Glomerular visceral epithelial cell (primary cell): ENCODE measurements at regions not wholly inside any gene's neighbourhood (a gene's known extent, or its start where the extent isn't known, plus 50 kb on each side); places are given as distances from the start of the nearest gene placed in this dataset.

ENCODE experiments used
- DNase-seq: peaks from one replicate; pipeline ENCODE4 v3.0.0-alpha.2; 2016; ENCODE audit errors: extremely low spot score

GRCh38 chr9:1201901-1202300 is 151.7 kb downstream of the DMRT2 start:
- no peak for DNase-seq

GRCh38 chr9:1202512-1203280 is 152.5 kb downstream of the DMRT2 start:
- DNase-seq = no peak

- DNase-seq = no peak
These were observed 157.5 kb downstream of the DMRT2 start for GRCh38 chr9:1207686-1208085.

- no peak for DNase-seq
These were observed 158.0 kb downstream of the DMRT2 start for GRCh38 chr9:1208157-1208556.

GRCh38 chr9:1210954-1211353 is 160.8 kb downstream of the DMRT2 start:
- no peak for DNase-seq

- DNase-seq = no peak
These were observed 166.4 kb downstream of the DMRT2 start for GRCh38 chr9:1216532-1216931.

- no peak for DNase-seq
These were observed 166.9 kb downstream of the DMRT2 start for GRCh38 chr9:1217076-1217475.

- no peak for DNase-seq
These were observed 169.1 kb downstream of the DMRT2 start for GRCh38 chr9:1219284-1219683.

- no peak for DNase-seq
These were observed 171.1 kb downstream of the DMRT2 start for GRCh38 chr9:1221298-1221697.

- no peak for DNase-seq
These were observed 172.4 kb downstream of the DMRT2 start for GRCh38 chr9:1222511-1222910.

GRCh38 chr9:1231998-1232919 is 182.1 kb downstream of the DMRT2 start:
- DNase-seq = no peak

- DNase-seq = no peak
These were observed 183.4 kb downstream of the DMRT2 start for GRCh38 chr9:1233568-1233967.

GRCh38 chr9:1235650-1236049 is 185.5 kb downstream of the DMRT2 start:
- no peak for DNase-seq

GRCh38 chr9:1236061-1236460 is 185.9 kb downstream of the DMRT2 start:
- no peak for DNase-seq

GRCh38 chr9:1238407-1238806 is 188.2 kb downstream of the DMRT2 start:
- no peak for DNase-seq

- DNase-seq = no peak
These were observed 198.6 kb downstream of the DMRT2 start for GRCh38 chr9:1248743-1249142.

GRCh38 chr9:1253064-1253979 is 203.2 kb downstream of the DMRT2 start:
- no peak for DNase-seq

GRCh38 chr9:1254071-1254470 is 203.9 kb downstream of the DMRT2 start:
- DNase-seq = no peak

GRCh38 chr9:1256178-1256577 is 206.0 kb downstream of the DMRT2 start:
- no peak for DNase-seq

- no peak for DNase-seq
These were observed 211.1 kb downstream of the DMRT2 start for GRCh38 chr9:1261266-1261665.

GRCh38 chr9:1261879-1262766 is 212.0 kb downstream of the DMRT2 start:
- no peak for DNase-seq
